HG03520 (cell line): ENCODE measurements at regions not wholly inside any gene's neighbourhood (a gene's known extent, or its start where the extent isn't known, plus 50 kb on each side); places are given as distances from the start of the nearest gene placed in this dataset.

Source experiments
- ATAC-seq: cut with Tn5 transposase; IDR thresholded peaks from one replicate; pipeline ENCODE4 v1.9.1; 2021; ENCODE audit warnings: mild to moderate bottlenecking, moderate library complexity; ENCODE audit not compliant: unreplicated experiment

- no peak for ATAC-seq
These were observed 312.5 kb upstream of the HS3ST1 start for GRCh38 chr4:11741190-11741652.

- ATAC-seq: no peak
These were observed 311.3 kb upstream of the HS3ST1 start for GRCh38 chr4:11739992-11740391.

GRCh38 chr4:11736978-11737377, 308.3 kb upstream of the HS3ST1 start:
- no peak for ATAC-seq

- ATAC-seq: no peak
These were observed 307.0 kb upstream of the HS3ST1 start for GRCh38 chr4:11735651-11736050.

- ATAC-seq: no peak
These were observed 303.5 kb upstream of the HS3ST1 start for GRCh38 chr4:11732155-11732554.

GRCh38 chr4:11730545-11730944, 301.9 kb upstream of the HS3ST1 start:
- ATAC-seq: no peak

- ATAC-seq: no peak
These were observed 300.9 kb upstream of the HS3ST1 start for GRCh38 chr4:11729548-11729947.

GRCh38 chr4:11727903-11728564, 299.3 kb upstream of the HS3ST1 start:
- no peak for ATAC-seq

GRCh38 chr4:11724731-11725130, 296.0 kb upstream of the HS3ST1 start:
- ATAC-seq: no peak

- no peak for ATAC-seq
These were observed 293.5 kb upstream of the HS3ST1 start for GRCh38 chr4:11722223-11722622.

- ATAC-seq: no peak
These were observed 291.6 kb upstream of the HS3ST1 start for GRCh38 chr4:11720292-11720691.

GRCh38 chr4:11719879-11720278, 291.2 kb upstream of the HS3ST1 start:
- no peak for ATAC-seq

GRCh38 chr4:11715753-11716521, 287.2 kb upstream of the HS3ST1 start:
- no peak for ATAC-seq

- ATAC-seq: no peak
These were observed 281.9 kb upstream of the HS3ST1 start for GRCh38 chr4:11710453-11711093.

- ATAC-seq: no peak
These were observed 275.6 kb upstream of the HS3ST1 start for GRCh38 chr4:11704186-11704830.

GRCh38 chr4:11702886-11703557, 274.3 kb upstream of the HS3ST1 start:
- ATAC-seq: no peak

GRCh38 chr4:11701966-11702725, 273.5 kb upstream of the HS3ST1 start:
- ATAC-seq: no peak

- ATAC-seq: no peak
These were observed 272.1 kb upstream of the HS3ST1 start for GRCh38 chr4:11700751-11701226.

GRCh38 chr4:11698846-11699590, 270.3 kb upstream of the HS3ST1 start:
- ATAC-seq: no peak
